ENCODE measurements at regions not wholly inside any gene's neighbourhood (a gene's known extent, or its start where the extent isn't known, plus 50 kb on each side); places are given as distances from the start of the nearest gene placed in this dataset.

DNA sequence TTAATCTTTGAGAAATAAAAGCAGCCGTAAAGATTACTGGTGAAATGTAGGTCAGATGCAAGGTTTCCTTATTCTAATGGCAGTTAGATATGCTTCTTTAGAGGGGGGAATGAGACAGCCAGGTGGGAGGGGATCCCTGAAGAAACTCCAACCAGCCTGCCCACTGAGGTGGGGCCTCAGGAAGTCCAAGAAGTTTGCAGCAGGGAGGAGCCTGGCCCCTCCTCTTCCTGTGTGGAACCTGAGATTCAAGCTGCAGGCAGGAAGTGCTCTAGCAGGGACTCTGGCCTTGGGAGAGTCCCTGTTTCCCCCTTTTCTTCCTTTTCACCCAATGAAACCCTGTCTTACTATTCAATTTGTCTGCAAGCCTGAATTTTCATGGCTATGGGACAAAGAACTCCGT, 101.4 kb upstream of the SLITRK2 start:
- H3K9ac ChIP-seq (ENCODE audit: low read length): no peak overlapping the region
- no peak overlapping the region for H3K4me3 ChIP-seq (ENCODE audit: low read depth, low read length)
- H3K9me3 ChIP-seq (ENCODE audit: control insufficient read depth, insufficient read depth, low read depth, low read length): no peaks in the 10 kb centered on the region
- H3K36me3 ChIP-seq (ENCODE audit: control insufficient read depth, insufficient read depth, low read length): no peaks in the 10 kb centered on the region
- peaks cover 25% of the 10 kb centered on the region for H3K4me1 ChIP-seq (ENCODE audit: control insufficient read depth, insufficient read depth, low read length)
- peaks cover 3% of the 10 kb centered on the region; the same call in 1 of the 2 replicates for H3K27me3 ChIP-seq (ENCODE audit: control insufficient read depth, insufficient read depth, low read length)
- H3K27ac ChIP-seq (ENCODE audit: low read depth, low read length): peak overlapping the region; percentile 43; the same call in 1 of the 2 replicates

DNA sequence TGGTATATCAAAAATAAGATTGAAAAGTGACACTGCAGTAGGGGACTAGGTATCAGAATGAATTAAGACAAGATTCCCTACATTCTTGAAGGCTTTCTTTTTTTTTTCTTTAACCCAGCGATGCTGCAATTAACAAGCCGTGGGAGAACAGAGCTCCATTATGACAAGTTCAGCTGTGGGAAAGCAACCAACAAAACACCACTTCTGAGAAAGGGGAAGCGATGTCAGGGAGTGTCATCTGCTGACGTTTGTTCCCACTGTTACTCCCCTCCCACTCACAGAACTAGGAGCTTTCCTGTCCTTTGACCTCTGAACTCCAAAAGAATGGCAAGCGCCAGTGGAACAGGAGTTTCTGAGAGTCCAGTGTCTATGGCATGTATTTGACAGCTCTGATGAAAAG, 90.2 kb upstream of the SLITRK2 start:
- Histone ChIP-seq H3K9me3 (ENCODE audit: control insufficient read depth, insufficient read depth, low read depth, low read length) (no peaks in the 10 kb centered on the region; the same call in 1 of the 2 replicates), H3K36me3 (ENCODE audit: control insufficient read depth, insufficient read depth, low read length) (no peaks in the 10 kb centered on the region), H3K9ac (ENCODE audit: low read length) (no peak overlapping the region), H3K4me1 (ENCODE audit: control insufficient read depth, insufficient read depth, low read length) (peaks cover 9% of the 10 kb centered on the region; the same call in 1 of the 2 replicates), H3K4me3 (ENCODE audit: low read depth, low read length) (no peak overlapping the region), H3K27me3 (ENCODE audit: control insufficient read depth, insufficient read depth, low read length) (no peaks in the 10 kb centered on the region), H3K27ac (ENCODE audit: low read depth, low read length) (no peak overlapping the region)

DNA sequence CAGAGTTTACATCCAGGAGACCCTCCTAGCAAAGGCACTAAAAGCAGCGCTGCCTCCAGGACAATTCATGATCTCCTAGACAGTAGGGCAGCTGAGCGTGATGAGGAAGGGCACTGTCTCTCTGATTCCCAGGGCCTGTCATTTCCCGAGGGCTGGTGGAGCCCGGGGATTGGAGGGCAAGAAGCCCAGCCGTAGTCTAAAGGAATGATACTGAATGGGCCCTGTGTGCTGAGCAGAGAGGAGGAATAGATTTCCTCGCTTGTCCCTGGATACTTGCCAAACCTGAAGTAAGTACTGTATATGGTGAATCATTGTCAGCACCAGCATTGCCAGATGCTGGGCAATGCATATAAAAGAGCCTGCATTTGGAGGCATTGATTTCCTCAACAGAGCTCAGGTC, 88.0 kb upstream of the SLITRK2 start:
- Histone ChIP-seq H3K27me3 (ENCODE audit: control insufficient read depth, insufficient read depth, low read length) (no peaks in the 10 kb centered on the region), H3K9me3 (ENCODE audit: control insufficient read depth, insufficient read depth, low read depth, low read length) (no peaks in the 10 kb centered on the region; the same call in 1 of the 2 replicates), H3K4me1 (ENCODE audit: control insufficient read depth, insufficient read depth, low read length) (peaks cover 9% of the 10 kb centered on the region; the same call in 1 of the 2 replicates)

DNA sequence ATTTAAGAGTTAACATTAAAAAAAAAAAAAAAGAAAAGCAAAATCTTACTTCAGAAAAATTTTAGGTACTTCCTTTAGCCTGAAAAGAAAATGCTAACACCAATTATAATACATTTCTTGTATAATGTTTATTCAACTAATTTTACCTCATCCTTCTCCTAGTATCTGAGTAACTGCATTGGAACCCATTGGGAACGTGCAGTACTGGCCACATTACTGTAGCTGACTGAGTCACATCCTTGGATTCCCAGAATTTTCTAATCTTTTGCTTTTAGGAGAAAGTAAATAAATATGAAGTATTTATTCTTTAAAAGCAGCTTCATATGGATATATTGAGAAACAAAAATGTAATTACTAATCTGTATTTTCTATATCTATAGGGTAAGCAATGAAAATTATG, 82.6 kb upstream of the SLITRK2 start:
- no peaks in the 10 kb centered on the region for H3K36me3 ChIP-seq (ENCODE audit: control insufficient read depth, insufficient read depth, low read length)
- H3K27me3 ChIP-seq (ENCODE audit: control insufficient read depth, insufficient read depth, low read length): no peaks in the 10 kb centered on the region
- peaks cover 5% of the 10 kb centered on the region; the same call in 1 of the 2 replicates for H3K9me3 ChIP-seq (ENCODE audit: control insufficient read depth, insufficient read depth, low read depth, low read length)
- no peak overlapping the region for H3K4me3 ChIP-seq (ENCODE audit: low read depth, low read length)
- H3K9ac ChIP-seq (ENCODE audit: low read length): no peak overlapping the region
- no peaks in the 10 kb centered on the region for H3K4me1 ChIP-seq (ENCODE audit: control insufficient read depth, insufficient read depth, low read length)
- H3K27ac ChIP-seq (ENCODE audit: low read depth, low read length): no peak overlapping the region

More for the DNA sequence above, 88.0 kb upstream of the SLITRK2 start:
- no peak overlapping the region for H3K4me3 ChIP-seq (ENCODE audit: low read depth, low read length)
- no peaks in the 10 kb centered on the region for H3K36me3 ChIP-seq (ENCODE audit: control insufficient read depth, insufficient read depth, low read length)
- H3K27ac ChIP-seq (ENCODE audit: low read depth, low read length): no peak overlapping the region
- no peak overlapping the region for H3K9ac ChIP-seq (ENCODE audit: low read length)

DNA sequence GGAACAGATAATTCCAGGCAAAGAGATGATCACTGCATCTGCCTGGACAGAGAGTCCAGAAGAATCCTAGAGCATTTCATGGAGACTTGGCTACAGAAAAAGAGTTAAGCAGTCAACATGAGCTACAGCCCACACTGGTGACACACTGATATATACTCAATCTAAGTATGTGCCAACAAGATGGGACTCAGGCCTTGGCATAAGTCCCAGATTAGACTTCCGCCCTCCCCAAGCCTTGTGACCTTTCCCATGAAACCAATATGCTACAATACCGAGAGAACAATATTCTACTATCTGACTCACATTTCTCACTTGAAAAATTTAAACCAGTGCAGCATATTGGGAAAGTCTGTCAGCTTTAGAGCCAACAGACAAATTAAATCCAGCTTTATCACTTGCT, 65.7 kb upstream of the SLITRK2 start:
- H3K9ac ChIP-seq (ENCODE audit: low read length): no peak overlapping the region
- no peaks in the 10 kb centered on the region for H3K36me3 ChIP-seq (ENCODE audit: control insufficient read depth, insufficient read depth, low read length)
- no peak overlapping the region for H3K4me3 ChIP-seq (ENCODE audit: low read depth, low read length)
- H3K4me1 ChIP-seq (ENCODE audit: control insufficient read depth, insufficient read depth, low read length): no peaks in the 10 kb centered on the region
- no peaks in the 10 kb centered on the region for H3K27me3 ChIP-seq (ENCODE audit: control insufficient read depth, insufficient read depth, low read length)
- H3K9me3 ChIP-seq (ENCODE audit: control insufficient read depth, insufficient read depth, low read depth, low read length): peaks cover 10% of the 10 kb centered on the region; the same call in 1 of the 2 replicates
- H3K27ac ChIP-seq (ENCODE audit: low read depth, low read length): no peak overlapping the region
